PFSK-1 (cell line): ENCODE measurements at regions not wholly inside any gene's neighbourhood (a gene's known extent, or its start where the extent isn't known, plus 50 kb on each side); places are given as distances from the start of the nearest gene placed in this dataset.

Source experiments
- FOXP2 ChIP-seq: optimal IDR thresholded peaks from 2 replicates; pipeline ENCODE3; 2011; ENCODE audit warnings: borderline replicate concordance, control low read depth, inconsistent platforms; ENCODE audit not compliant: insufficient read depth; ENCODE audit errors: extremely low read length, extremely low read depth
- POLR2AphosphoS5 ChIP-seq: IDR thresholded peaks from 2 replicates; pipeline ENCODE4 v1.6.1; 2012; ENCODE audit warnings: low read depth, mild to moderate bottlenecking, control low read depth, low read length, moderate library complexity
- SIN3A ChIP-seq: IDR thresholded peaks from 2 replicates; pipeline ENCODE4 v1.6.1; 2012; ENCODE audit warnings: mild to moderate bottlenecking, low read length, moderate library complexity, borderline replicate concordance; ENCODE audit not compliant: insufficient read depth
- TAF1 ChIP-seq: IDR thresholded peaks from 2 replicates; pipeline ENCODE4 v1.6.1; 2012; ENCODE audit warnings: low read length, control low read depth, borderline replicate concordance; ENCODE audit not compliant: insufficient read depth
- TF ChIP-seq, protein P1 (sequence below), 2 experiments: IDR thresholded peaks; 2 replicates each; pipeline versions ENCODE4 v1.6.1 to v1.8.0; 2011 to 2012; ENCODE audit warnings: low read depth in 2 of 2, low read length in 2 of 2, control low read depth in 1 of 2, inconsistent platforms in 1 of 2, mild to moderate bottlenecking in 1 of 2, moderate library complexity in 1 of 2; ENCODE audit not compliant: insufficient read depth in 1 of 2

DNA sequence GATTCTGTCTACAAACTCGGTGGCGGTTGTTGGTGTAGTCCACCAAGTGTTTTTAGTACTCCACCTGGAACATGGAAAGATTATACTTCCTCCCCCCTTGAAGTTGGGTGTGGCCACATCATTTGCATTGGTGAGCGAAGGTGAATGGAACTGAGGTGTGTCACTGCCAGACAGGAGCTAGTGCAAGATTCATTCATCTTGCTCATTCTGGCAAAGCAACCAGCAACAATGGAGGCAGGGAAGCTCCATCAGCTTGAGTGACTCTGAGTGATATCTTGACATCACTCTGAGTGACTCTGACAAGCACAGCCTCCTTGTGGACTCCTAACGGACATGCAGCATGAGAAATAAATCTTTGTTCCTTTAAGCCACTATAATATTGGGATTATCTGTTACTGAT is 54.7 kb upstream of the SLC1A4 start:
- TF ChIP-seq, protein P1, sequence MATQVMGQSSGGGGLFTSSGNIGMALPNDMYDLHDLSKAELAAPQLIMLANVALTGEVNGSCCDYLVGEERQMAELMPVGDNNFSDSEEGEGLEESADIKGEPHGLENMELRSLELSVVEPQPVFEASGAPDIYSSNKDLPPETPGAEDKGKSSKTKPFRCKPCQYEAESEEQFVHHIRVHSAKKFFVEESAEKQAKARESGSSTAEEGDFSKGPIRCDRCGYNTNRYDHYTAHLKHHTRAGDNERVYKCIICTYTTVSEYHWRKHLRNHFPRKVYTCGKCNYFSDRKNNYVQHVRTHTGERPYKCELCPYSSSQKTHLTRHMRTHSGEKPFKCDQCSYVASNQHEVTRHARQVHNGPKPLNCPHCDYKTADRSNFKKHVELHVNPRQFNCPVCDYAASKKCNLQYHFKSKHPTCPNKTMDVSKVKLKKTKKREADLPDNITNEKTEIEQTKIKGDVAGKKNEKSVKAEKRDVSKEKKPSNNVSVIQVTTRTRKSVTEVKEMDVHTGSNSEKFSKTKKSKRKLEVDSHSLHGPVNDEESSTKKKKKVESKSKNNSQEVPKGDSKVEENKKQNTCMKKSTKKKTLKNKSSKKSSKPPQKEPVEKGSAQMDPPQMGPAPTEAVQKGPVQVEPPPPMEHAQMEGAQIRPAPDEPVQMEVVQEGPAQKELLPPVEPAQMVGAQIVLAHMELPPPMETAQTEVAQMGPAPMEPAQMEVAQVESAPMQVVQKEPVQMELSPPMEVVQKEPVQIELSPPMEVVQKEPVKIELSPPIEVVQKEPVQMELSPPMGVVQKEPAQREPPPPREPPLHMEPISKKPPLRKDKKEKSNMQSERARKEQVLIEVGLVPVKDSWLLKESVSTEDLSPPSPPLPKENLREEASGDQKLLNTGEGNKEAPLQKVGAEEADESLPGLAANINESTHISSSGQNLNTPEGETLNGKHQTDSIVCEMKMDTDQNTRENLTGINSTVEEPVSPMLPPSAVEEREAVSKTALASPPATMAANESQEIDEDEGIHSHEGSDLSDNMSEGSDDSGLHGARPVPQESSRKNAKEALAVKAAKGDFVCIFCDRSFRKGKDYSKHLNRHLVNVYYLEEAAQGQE (IDR thresholded peaks at IDR 0.05; ENCODE audit: insufficient read depth in 1 of 2, low read depth in 2 of 2, low read length in 2 of 2): no peak
- no peak for TF ChIP-seq TAF1
- no peak for TF ChIP-seq POLR2AphosphoS5
- TF ChIP-seq FOXP2: no peak
- no peak for TF ChIP-seq SIN3A

DNA sequence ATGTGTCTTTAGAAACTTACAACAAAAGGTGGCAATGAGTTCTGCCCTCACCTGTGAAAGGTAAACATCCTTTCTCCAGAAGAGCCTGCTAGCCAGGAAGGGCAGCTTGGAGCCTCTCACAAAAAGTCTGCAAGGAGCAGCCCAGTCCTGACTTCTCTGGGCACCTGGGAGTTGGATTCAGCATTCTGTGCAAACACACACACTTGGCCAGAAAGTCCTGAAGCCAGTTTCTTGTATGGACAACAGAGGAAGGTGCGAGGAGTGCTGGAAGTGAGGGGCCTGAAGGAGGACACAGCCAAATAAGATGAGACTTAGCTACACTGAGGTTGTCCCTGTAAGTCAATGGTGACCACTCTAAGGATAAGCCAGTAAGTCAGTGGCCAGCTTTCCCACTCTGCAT is 52.4 kb upstream of the SLC1A4 start:
- TF ChIP-seq SIN3A (no peak), FOXP2 (no peak), TAF1 (no peak), POLR2AphosphoS5 (no peak)
- TF ChIP-seq, protein P1 (IDR thresholded peaks at IDR 0.05; ENCODE audit: insufficient read depth in 1 of 2, low read depth in 2 of 2, low read length in 2 of 2): no peak

DNA sequence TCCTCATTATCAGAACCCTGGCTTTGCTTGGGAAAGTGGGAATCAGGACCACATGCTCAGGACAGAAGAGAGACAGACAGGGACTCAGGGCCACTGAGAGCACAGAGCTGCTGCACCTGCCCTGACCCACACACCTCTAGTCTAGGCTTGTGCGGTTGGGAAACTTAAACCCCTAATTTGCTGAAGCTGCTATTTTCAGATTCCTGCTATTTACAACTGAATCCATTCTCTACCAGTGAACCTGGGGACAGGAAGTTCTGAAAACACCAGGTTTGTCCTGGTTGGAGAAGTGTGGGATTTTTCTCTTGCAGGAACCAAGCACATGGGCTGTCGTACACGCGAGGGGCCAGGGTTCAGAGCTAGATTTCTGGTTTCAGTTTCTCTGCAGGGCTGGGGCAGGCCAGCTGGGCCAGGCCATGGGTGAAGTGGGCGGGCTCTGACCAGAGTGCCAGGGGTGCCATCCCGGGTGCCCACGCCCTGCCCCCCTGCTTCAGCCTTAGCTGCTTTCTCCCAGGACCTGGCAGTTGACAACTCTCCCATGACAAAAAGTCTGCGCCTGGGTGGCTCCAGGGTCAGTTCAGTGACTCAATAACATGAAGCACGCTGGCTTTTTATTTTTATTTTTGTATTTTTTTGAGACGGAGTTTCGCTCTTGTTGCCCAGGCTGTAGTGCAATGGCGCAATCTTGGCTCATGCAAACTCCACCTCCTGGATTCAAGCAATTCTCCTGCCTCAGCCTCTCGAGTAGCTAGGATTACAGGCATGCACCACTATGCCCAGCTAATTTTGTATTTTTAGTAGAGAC is 51.3 kb upstream of the SLC1A4 start:
- TF ChIP-seq, protein P1 (IDR thresholded peaks at IDR 0.05; ENCODE audit: insufficient read depth in 1 of 2, low read depth in 2 of 2, low read length in 2 of 2): no peak

DNA sequence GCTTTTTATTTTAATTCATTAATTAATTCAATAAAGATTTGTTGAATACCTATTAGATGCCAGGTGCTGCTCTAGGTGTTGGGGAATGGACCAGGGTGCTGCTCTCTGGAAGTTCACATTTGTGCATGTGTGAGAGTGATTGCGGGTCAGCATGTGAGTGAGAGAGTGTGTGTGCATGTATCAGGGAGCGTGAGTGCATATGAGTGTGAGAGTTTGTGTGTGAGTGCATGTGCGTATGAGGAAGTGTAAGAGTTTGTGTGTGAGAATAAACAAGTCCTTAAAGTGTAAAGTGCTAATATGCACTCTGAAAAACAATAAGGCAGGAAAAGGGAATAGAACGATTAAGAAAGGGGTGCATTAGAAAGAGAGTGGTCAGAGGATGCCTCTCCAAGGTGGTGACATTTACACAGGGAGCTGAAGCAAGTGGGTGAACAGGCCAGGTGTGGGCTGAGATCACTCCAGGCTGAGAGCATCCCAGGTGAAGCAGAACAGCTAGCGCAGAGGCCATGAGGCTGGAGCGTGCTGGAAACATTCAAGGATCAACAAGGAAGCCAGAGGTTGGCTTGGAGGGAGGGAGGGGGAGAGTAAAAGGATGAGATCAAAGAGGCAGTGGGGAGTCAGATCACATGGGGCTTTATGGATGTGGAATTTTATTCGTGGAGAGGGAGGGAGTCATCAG is 50.5 kb upstream of the SLC1A4 start:
- TF ChIP-seq POLR2AphosphoS5 (no peak), TAF1 (no peak), SIN3A (no peak)

DNA sequence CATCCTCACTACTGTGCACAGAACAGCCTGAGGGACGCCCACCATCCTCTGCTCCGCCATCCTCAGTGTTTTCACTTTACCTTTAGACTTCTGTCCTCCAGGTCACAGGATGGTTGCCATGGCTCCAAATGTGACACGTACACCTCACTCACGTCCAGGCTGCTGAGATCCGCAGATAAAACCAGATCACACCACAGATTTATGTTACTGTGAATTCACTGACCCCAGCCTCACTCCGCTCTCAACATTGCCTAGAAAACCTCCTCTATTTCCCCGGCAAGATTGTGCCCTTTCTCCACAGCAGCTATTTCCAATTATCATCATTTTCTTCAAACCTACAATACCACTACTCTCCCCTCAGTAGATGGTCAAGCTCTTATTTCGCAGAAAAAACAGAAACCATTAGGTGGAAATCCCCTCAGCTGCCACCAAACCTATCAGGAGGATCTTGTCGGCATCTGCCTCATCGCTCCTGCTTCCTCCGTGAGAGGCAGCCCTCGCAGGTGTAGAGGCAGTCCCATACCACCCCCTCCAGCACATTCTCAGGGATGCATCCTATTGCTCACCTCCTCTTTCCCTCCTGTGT is 49.8 kb upstream of the SLC1A4 start:
- TF ChIP-seq TAF1 (no peak), SIN3A (no peak), POLR2AphosphoS5 (no peak)
- TF ChIP-seq, protein P1 (IDR thresholded peaks at IDR 0.05; ENCODE audit: insufficient read depth in 1 of 2, low read depth in 2 of 2, low read length in 2 of 2): no peak
